CD8-positive, alpha-beta memory T cell (primary cell): ENCODE measurements at regions not wholly inside any gene's neighbourhood (a gene's known extent, or its start where the extent isn't known, plus 50 kb on each side); places are given as distances from the start of the nearest gene placed in this dataset.

Experiments
- CTCF ChIA-PET: fragments of 350-600 bp; sonication (Branson Sonifier 250); formaldehyde crosslinking; loops from one replicate; lab custom pipeline; 2021; ENCODE audit warnings: antibody characterized with exemption; lab: Charles Lee
- POLR2A ChIA-PET: fragments of 350-600 bp; sonication (Branson Sonifier 250); formaldehyde crosslinking; loops from one replicate; lab custom pipeline; 2021; ENCODE audit warnings: antibody characterized with exemption; lab: Charles Lee
- DNase-seq, 5 donors: peaks; one replicate each; pipeline versions ENCODE4 v3.0.0 to v3.0.0-alpha.2; 2020 to 2022; ENCODE audit warnings: mixed read lengths in 1 of 5
- H3K27ac ChIP-seq: one replicate; pipeline ENCODE4 v1.7.0; 2013; ENCODE audit warnings: low read depth, mild to moderate bottlenecking, low read length, moderate library complexity
- H3K27me3 ChIP-seq: 2 replicates; pipeline ENCODE4 v1.7.0; 2013; ENCODE audit warnings: low read length, mild to moderate bottlenecking; ENCODE audit not compliant: insufficient read depth, poor library complexity, severe bottlenecking
- H3K36me3 ChIP-seq: 2 replicates; pipeline ENCODE4 v1.7.0; 2013; ENCODE audit warnings: mild to moderate bottlenecking, low read length, moderate library complexity; ENCODE audit not compliant: insufficient read depth
- H3K4me1 ChIP-seq: 2 replicates; pipeline ENCODE4 v1.7.0; 2013; ENCODE audit warnings: mild to moderate bottlenecking, low read length, moderate library complexity; ENCODE audit not compliant: insufficient read depth
- H3K4me3 ChIP-seq: 2 replicates; pipeline ENCODE4 v1.7.0; 2013; ENCODE audit warnings: mild to moderate bottlenecking, low read length
- H3K9me3 ChIP-seq: 2 replicates; pipeline ENCODE4 v1.7.0; 2013; ENCODE audit warnings: mild to moderate bottlenecking, low read length
- H3K27ac Mint-ChIP-seq, 8 donors: one replicate each; pipeline ENCODE4 v1.8.0; 2020 to 2021; ENCODE audit warnings: mixed read lengths in 8 of 8, mild to moderate bottlenecking in 6 of 8, inconsistent platforms in 3 of 8, moderate library complexity in 3 of 8
- H3K27me3 Mint-ChIP-seq, 2 donors: one replicate each; pipeline ENCODE4 v1.8.0; 2020 to 2021; ENCODE audit warnings: mixed read lengths in 2 of 2, mild to moderate bottlenecking in 1 of 2, moderate library complexity in 1 of 2
- H3K36me3 Mint-ChIP-seq, 3 donors: one replicate each; pipeline ENCODE4 v1.8.0; 2020 to 2021; ENCODE audit warnings: mixed read lengths in 3 of 3, inconsistent platforms in 1 of 3, mild to moderate bottlenecking in 1 of 3
- H3K4me1 Mint-ChIP-seq, 3 donors: one replicate each; pipeline ENCODE4 v1.8.0; 2020 to 2021; ENCODE audit warnings: mixed read lengths in 3 of 3, inconsistent platforms in 1 of 3, mild to moderate bottlenecking in 1 of 3
- H3K4me3 Mint-ChIP-seq, 7 donors: one replicate each; pipeline ENCODE4 v1.8.0; 2020 to 2021; ENCODE audit warnings: mixed read lengths in 7 of 7, mild to moderate bottlenecking in 6 of 7, moderate library complexity in 4 of 7, inconsistent platforms in 2 of 7
- H3K9me3 Mint-ChIP-seq, 5 donors: one replicate each; pipeline ENCODE4 v1.8.0; 2020 to 2022; ENCODE audit warnings: mixed read lengths in 5 of 5, mild to moderate bottlenecking in 3 of 5, moderate library complexity in 2 of 5, inconsistent platforms in 1 of 5

- Histone ChIP-seq H3K27ac (no peak overlapping the region), H3K4me3 (no peak overlapping the region), H3K36me3 (no peaks in the 10 kb centered on the region), H3K9me3 (no peaks in the 10 kb centered on the region), H3K27me3 (no peaks in the 10 kb centered on the region), H3K4me1 (no peaks in the 10 kb centered on the region)
- H3K36me3 Mint-ChIP-seq: no peaks in the 10 kb centered on the region
- no peaks in the 10 kb centered on the region for H3K27me3 Mint-ChIP-seq
- H3K27ac Mint-ChIP-seq: peak overlapping the region in 1 of 8 donors; percentile 29
- no peak overlapping the region for H3K4me3 Mint-ChIP-seq
- ChIA-PET CTCF (no interaction called here), POLR2A (no interaction called here)
- peaks cover 0 to 6% (median 0%) of the 10 kb centered on the region in 3 donors for H3K4me1 Mint-ChIP-seq
- peaks cover 3 to 13% (median 8%) of the 10 kb centered on the region in 5 donors for H3K9me3 Mint-ChIP-seq
- DNase-seq: no peak
Observed at GRCh38 chr3:26369133-26369532, 253.4 kb upstream of the LRRC3B start.

- POLR2A ChIA-PET: no interaction called here
- no peak overlapping the region for H3K27ac Mint-ChIP-seq
- Histone ChIP-seq H3K27me3 (no peaks in the 10 kb centered on the region), H3K4me3 (no peak overlapping the region), H3K36me3 (no peaks in the 10 kb centered on the region), H3K27ac (no peak overlapping the region), H3K9me3 (no peaks in the 10 kb centered on the region), H3K4me1 (no peaks in the 10 kb centered on the region)
- H3K36me3 Mint-ChIP-seq: no peaks in the 10 kb centered on the region
- peaks cover 0 to 3% (median 2%) of the 10 kb centered on the region in 5 donors for H3K9me3 Mint-ChIP-seq
- CTCF ChIA-PET: no interaction called here
- DNase-seq: no peak
- no peaks in the 10 kb centered on the region for H3K4me1 Mint-ChIP-seq
- H3K4me3 Mint-ChIP-seq: no peak overlapping the region
- no peaks in the 10 kb centered on the region for H3K27me3 Mint-ChIP-seq
Observed at GRCh38 chr3:26375843-26376530, 246.6 kb upstream of the LRRC3B start.

- Mint-ChIP-seq H3K4me1 (no peaks in the 10 kb centered on the region), H3K4me3 (no peak overlapping the region), H3K27me3 (no peaks in the 10 kb centered on the region), H3K36me3 (no peaks in the 10 kb centered on the region), H3K9me3 (no peaks in the 10 kb centered on the region), H3K27ac (no peak overlapping the region)
- no peak overlapping the region for H3K4me3 ChIP-seq
- no peaks in the 10 kb centered on the region for H3K4me1 ChIP-seq
- H3K9me3 ChIP-seq: no peaks in the 10 kb centered on the region
- no peaks in the 10 kb centered on the region for H3K36me3 ChIP-seq
- CTCF ChIA-PET: no interaction called here
- DNase-seq: no peak
- POLR2A ChIA-PET: no interaction called here
- H3K27ac ChIP-seq: no peak overlapping the region
- H3K27me3 ChIP-seq: no peaks in the 10 kb centered on the region
Observed at GRCh38 chr3:26381411-26381810, 241.2 kb upstream of the LRRC3B start.

- ChIA-PET POLR2A (no interaction called here), CTCF (no interaction called here)
- Mint-ChIP-seq H3K4me1 (no peaks in the 10 kb centered on the region), H3K4me3 (no peak overlapping the region), H3K36me3 (no peaks in the 10 kb centered on the region), H3K9me3 (peaks cover 3 to 6% (median 4%) of the 10 kb centered on the region in 5 donors), H3K27me3 (no peaks in the 10 kb centered on the region), H3K27ac (no peak overlapping the region)
- H3K4me1 ChIP-seq: no peaks in the 10 kb centered on the region
- H3K36me3 ChIP-seq: no peaks in the 10 kb centered on the region
- H3K27ac ChIP-seq: no peak overlapping the region
- DNase-seq: no peak
- H3K4me3 ChIP-seq: no peak overlapping the region
- H3K9me3 ChIP-seq: no peaks in the 10 kb centered on the region
- no peaks in the 10 kb centered on the region for H3K27me3 ChIP-seq
Observed at GRCh38 chr3:26406636-26407035, 215.9 kb upstream of the LRRC3B start.

GRCh38 chr3:26418553-26418952, 204.0 kb upstream of the LRRC3B start:
- Mint-ChIP-seq H3K4me1 (no peaks in the 10 kb centered on the region), H3K27me3 (no peaks in the 10 kb centered on the region), H3K9me3 (peaks cover 3 to 11% (median 5%) of the 10 kb centered on the region in 5 donors), H3K36me3 (no peaks in the 10 kb centered on the region), H3K27ac (no peak overlapping the region), H3K4me3 (no peak overlapping the region)
- POLR2A ChIA-PET: no interaction called here
- DNase-seq: no peak
- no peak overlapping the region for H3K4me3 ChIP-seq
- H3K27me3 ChIP-seq: no peaks in the 10 kb centered on the region
- no peaks in the 10 kb centered on the region for H3K36me3 ChIP-seq
- H3K27ac ChIP-seq: no peak overlapping the region
- H3K9me3 ChIP-seq: no peaks in the 10 kb centered on the region
- CTCF ChIA-PET: no interaction called here
- H3K4me1 ChIP-seq: no peaks in the 10 kb centered on the region

GRCh38 chr3:26422415-26422814, 200.2 kb upstream of the LRRC3B start:
- Mint-ChIP-seq H3K36me3 (no peaks in the 10 kb centered on the region), H3K27ac (no peak overlapping the region), H3K9me3 (peaks cover 0 to 4% (median 2%) of the 10 kb centered on the region in 5 donors), H3K4me1 (no peaks in the 10 kb centered on the region), H3K27me3 (no peaks in the 10 kb centered on the region), H3K4me3 (no peak overlapping the region)
- ChIA-PET CTCF (no interaction called here), POLR2A (no interaction called here)
- no peaks in the 10 kb centered on the region for H3K27me3 ChIP-seq
- H3K36me3 ChIP-seq: no peaks in the 10 kb centered on the region
- DNase-seq: no peak
- no peaks in the 10 kb centered on the region for H3K4me1 ChIP-seq
- H3K9me3 ChIP-seq: no peaks in the 10 kb centered on the region
- no peak overlapping the region for H3K27ac ChIP-seq
- no peak overlapping the region for H3K4me3 ChIP-seq

- no peaks in the 10 kb centered on the region for H3K9me3 ChIP-seq
- no peak overlapping the region for H3K4me3 Mint-ChIP-seq
- H3K27me3 Mint-ChIP-seq: no peaks in the 10 kb centered on the region
- no peaks in the 10 kb centered on the region for H3K36me3 ChIP-seq
- H3K27ac ChIP-seq: no peak overlapping the region
- CTCF ChIA-PET: no interaction called here
- no peak for DNase-seq
- H3K4me1 Mint-ChIP-seq: no peaks in the 10 kb centered on the region
- POLR2A ChIA-PET: no interaction called here
- H3K36me3 Mint-ChIP-seq: no peaks in the 10 kb centered on the region
- no peaks in the 10 kb centered on the region for H3K27me3 ChIP-seq
- no peak overlapping the region for H3K27ac Mint-ChIP-seq
- H3K4me3 ChIP-seq: no peak overlapping the region
- H3K9me3 Mint-ChIP-seq: peaks cover 0 to 4% (median 2%) of the 10 kb centered on the region in 5 donors
- H3K4me1 ChIP-seq: no peaks in the 10 kb centered on the region
Observed at GRCh38 chr3:26425076-26425475, 197.5 kb upstream of the LRRC3B start.

GRCh38 chr3:26428992-26429391, 193.6 kb upstream of the LRRC3B start:
- no peaks in the 10 kb centered on the region for H3K9me3 ChIP-seq
- Mint-ChIP-seq H3K4me1 (no peaks in the 10 kb centered on the region), H3K4me3 (no peak overlapping the region), H3K36me3 (no peaks in the 10 kb centered on the region), H3K27ac (no peak overlapping the region), H3K27me3 (no peaks in the 10 kb centered on the region), H3K9me3 (peaks cover 0 to 2% (median 0%) of the 10 kb centered on the region in 5 donors)
- H3K27ac ChIP-seq: no peak overlapping the region
- POLR2A ChIA-PET: no interaction called here
- no peaks in the 10 kb centered on the region for H3K27me3 ChIP-seq
- CTCF ChIA-PET: no interaction called here
- no peaks in the 10 kb centered on the region for H3K36me3 ChIP-seq
- no peak overlapping the region for H3K4me3 ChIP-seq
- DNase-seq: no peak
- no peaks in the 10 kb centered on the region for H3K4me1 ChIP-seq
